Mucosa of descending colon (tissue), 3 donors: ENCODE measurements at regions not wholly inside any gene's neighbourhood (a gene's known extent, or its start where the extent isn't known, plus 50 kb on each side); places are given as distances from the start of the nearest gene placed in this dataset.

ENCODE experiments used
- ATAC-seq: fragments of 200-7000 bp; cut with Tn5 transposase; one replicate; pipeline ENCODE4 v1.9.1; 2020; ENCODE audit warnings: mild to moderate bottlenecking, moderate library complexity
- DNase-seq, 3 donors: peaks; one replicate each; pipeline ENCODE4 v3.0.0-alpha.2; 2020
- H3K36me3 ChIP-seq: fragments of 200-600 bp; one replicate; pipeline ENCODE4 v1.8.0; 2021; ENCODE audit warnings: low read depth, mild to moderate bottlenecking
- H3K4me1 ChIP-seq: fragments of 200-600 bp; one replicate; pipeline ENCODE4 v1.8.0; 2021; ENCODE audit warnings: low read depth, mild to moderate bottlenecking
- H3K4me3 ChIP-seq: fragments of 200-600 bp; one replicate; pipeline ENCODE4 v1.8.0; 2021; ENCODE audit warnings: mild to moderate bottlenecking
- H3K9me3 ChIP-seq: fragments of 200-600 bp; one replicate; pipeline ENCODE4 v1.8.0; 2021; ENCODE audit warnings: mild to moderate bottlenecking
- CTCF ChIP-seq: fragments of 200-600 bp; IDR thresholded peaks from one replicate; pipeline ENCODE4 v1.8.0; 2022; ENCODE audit warnings: antibody characterized with exemption, mild to moderate bottlenecking
- intact Hi-C, 2 donors: fragments of 100-400 bp; cut with DNase I in 1 of 2; cut with micrococcal nuclease in 1 of 2; formaldehyde crosslinking; loops; one replicate each; pipeline versions ENCODE4 v1.11.0 to v1.11.1; 2022; cut with DNase I, micrococcal nuclease
- donor health status: DM: no; HTN: no; CAD: no; lungs with moderate emphysema.
- donor health status: DM: no; HTN: no; CAD: no.
- donor health status: DM: no; HTN: yes; CAD: no.

- Histone ChIP-seq H3K36me3 (no peaks in the 10 kb centered on the region), H3K4me3 (no peak overlapping the region), H3K9me3 (peaks cover 35% of the 10 kb centered on the region), H3K4me1 (no peaks in the 10 kb centered on the region)
- DNase-seq, result no peak
- ATAC-seq, result no peak
- no peak for TF ChIP-seq CTCF
- intact Hi-C loops, result no loop called here
These were observed 1972.6 kb downstream of the TP53TG3F start for GRCh38 chr16:35431829-35432663.

- intact Hi-C loops, result no loop called here
- Histone ChIP-seq H3K4me3 (no peak overlapping the region), H3K9me3 (peaks cover 66% of the 10 kb centered on the region), H3K4me1 (no peaks in the 10 kb centered on the region), H3K36me3 (no peaks in the 10 kb centered on the region)
- TF ChIP-seq CTCF, result no peak
- ATAC-seq (no peak), DNase-seq (no peak)
These were observed 1981.5 kb downstream of the TP53TG3F start for GRCh38 chr16:35440875-35441274.

- Histone ChIP-seq H3K9me3 (peaks cover 82% of the 10 kb centered on the region), H3K4me3 (no peak overlapping the region), H3K4me1 (no peaks in the 10 kb centered on the region), H3K36me3 (no peaks in the 10 kb centered on the region)
- ATAC-seq (no peak), DNase-seq (no peak)
- intact Hi-C loops, result no loop called here
- TF ChIP-seq CTCF, result no peak
These were observed 1987.7 kb downstream of the TP53TG3F start for GRCh38 chr16:35447010-35447558.

- Histone ChIP-seq H3K4me3 (no peak overlapping the region), H3K36me3 (no peaks in the 10 kb centered on the region), H3K9me3 (peaks cover 86% of the 10 kb centered on the region), H3K4me1 (no peaks in the 10 kb centered on the region)
- no peak for ATAC-seq
- no peak for TF ChIP-seq CTCF
- intact Hi-C loops, result no loop called here
- DNase-seq, result no peak
These were observed 1990.3 kb downstream of the TP53TG3F start for GRCh38 chr16:35449663-35450062.

- H3K9me3 ChIP-seq, result peaks cover 89% of the 10 kb centered on the region
- no peaks in the 10 kb centered on the region for H3K4me1 ChIP-seq
- no peak for DNase-seq
- no peak for TF ChIP-seq CTCF
- no peaks in the 10 kb centered on the region for H3K36me3 ChIP-seq
- ATAC-seq, result no peak
- intact Hi-C loops, result no loop called here
- no peak overlapping the region for H3K4me3 ChIP-seq
These were observed 1991.2 kb downstream of the TP53TG3F start for GRCh38 chr16:35450648-35451047.
